ENCODE measurements at regions not wholly inside any gene's neighbourhood (a gene's known extent, or its start where the extent isn't known, plus 50 kb on each side); places are given as distances from the start of the nearest gene placed in this dataset.

GRCh38 chr6:169363590-169363989, 109.9 kb upstream of the THBS2 start:
- no peak for TF ChIP-seq POLR2AphosphoS5 (IDR thresholded peaks at IDR 0.05; ENCODE audit: low read depth, low read length)
- no peak for TF ChIP-seq POLR2A (IDR thresholded peaks at IDR 0.05; ENCODE audit: low read depth, low read length)
- no peak for TF ChIP-seq POU2F2 (IDR thresholded peaks at IDR 0.05; ENCODE audit: low read depth, low read length)
